GM23338 (cell line): ENCODE measurements at regions not wholly inside any gene's neighbourhood (a gene's known extent, or its start where the extent isn't known, plus 50 kb on each side); places are given as distances from the start of the nearest gene placed in this dataset.

ENCODE experiments used
- ATAC-seq: fragments of 200-7000 bp; cut with Tn5 transposase; 3 replicates; pipeline ENCODE4 v1.9.1; 2020
- DNase-seq: peaks from one replicate; pipeline ENCODE4 v3.0.0-alpha.2; 2015; ENCODE audit warnings: low spot score
- H2AFZ ChIP-seq: fragments of 200-600 bp; sonication (generic); 2 replicates; pipeline ENCODE4 v1.8.0; 2016; ENCODE audit warnings: antibody characterized with exemption, mild to moderate bottlenecking, moderate library complexity
- H3F3A ChIP-seq: fragments of 200-600 bp; sonication (generic); replicated peaks from 2 replicates; pipeline ENCODE4 v1.8.0; 2017; ENCODE audit warnings: antibody characterized with exemption, mixed run types, low read depth
- H3K27ac ChIP-seq: fragments of 200-600 bp; sonication (generic); 2 replicates; pipeline ENCODE4 v1.6.1; 2016; ENCODE audit warnings: low read depth
- H3K27me3 ChIP-seq: fragments of 200-600 bp; sonication (generic); 2 replicates; pipeline ENCODE4 v1.8.0; 2016; ENCODE audit warnings: mild to moderate bottlenecking, mixed run types, moderate library complexity; ENCODE audit not compliant: insufficient read depth
- H3K36me3 ChIP-seq: fragments of 200-600 bp; sonication (generic); 2 replicates; pipeline ENCODE4 v1.8.0; 2016; ENCODE audit warnings: mild to moderate bottlenecking; ENCODE audit not compliant: insufficient read depth
- H3K4me1 ChIP-seq: fragments of 200-600 bp; sonication (generic); 2 replicates; pipeline ENCODE4 v1.8.0; 2016; ENCODE audit warnings: mild to moderate bottlenecking, moderate library complexity; ENCODE audit not compliant: insufficient read depth
- H3K4me2 ChIP-seq: fragments of 200-600 bp; sonication (generic); 2 replicates; pipeline ENCODE4 v1.7.1; 2017; ENCODE audit warnings: mixed run types
- H3K4me3 ChIP-seq: fragments of 200-600 bp; sonication (generic); 2 replicates; pipeline ENCODE4 v1.6.1; 2016; ENCODE audit warnings: mixed run types
- H3K79me2 ChIP-seq: fragments of 200-600 bp; sonication (generic); replicated peaks from 2 replicates; pipeline ENCODE4 v1.8.0; 2017; ENCODE audit warnings: mild to moderate bottlenecking; ENCODE audit not compliant: insufficient read depth
- H3K9me2 ChIP-seq: fragments of 200-600 bp; sonication (generic); 2 replicates; pipeline ENCODE4 v1.8.0; 2017; ENCODE audit not compliant: insufficient read depth
- H4K20me1 ChIP-seq: fragments of 200-600 bp; sonication (generic); replicated peaks from 2 replicates; pipeline ENCODE4 v1.8.0; 2017; ENCODE audit warnings: mild to moderate bottlenecking; ENCODE audit not compliant: insufficient read depth
- H3K27ac Mint-ChIP-seq: 2 replicates; pipeline ENCODE4 v1.8.0; 2020; ENCODE audit warnings: inconsistent platforms, mild to moderate bottlenecking, moderate library complexity, mixed read lengths
- H3K27me3 Mint-ChIP-seq: 3 replicates; pipeline ENCODE4 v1.8.0; 2022; ENCODE audit warnings: low read depth, mild to moderate bottlenecking, moderate library complexity, mixed read lengths, inconsistent platforms; ENCODE audit not compliant: insufficient read depth, poor library complexity
- H3K36me3 Mint-ChIP-seq: 3 replicates; pipeline ENCODE4 v1.8.0; 2021; ENCODE audit warnings: low read depth, mild to moderate bottlenecking, inconsistent platforms, moderate library complexity, mixed read lengths
- H3K4me1 Mint-ChIP-seq: 3 replicates; pipeline ENCODE4 v1.8.0; 2020; ENCODE audit warnings: mild to moderate bottlenecking, inconsistent platforms, mixed read lengths
- H3K4me3 Mint-ChIP-seq: 3 replicates; pipeline ENCODE4 v1.8.0; 2021; ENCODE audit warnings: moderate library complexity, mild to moderate bottlenecking, inconsistent platforms, mixed read lengths
- H3K9me3 Mint-ChIP-seq: 3 replicates; pipeline ENCODE4 v1.8.0; 2020; ENCODE audit warnings: moderate library complexity, mild to moderate bottlenecking, inconsistent platforms, mixed read lengths
- CREB1 ChIP-seq: fragments of 250-450 bp; sonication (Bioruptor Pico); IDR thresholded peaks from 2 replicates; pipeline ENCODE4 v1.5.0; 2020; ENCODE audit warnings: low read depth, mild to moderate bottlenecking, moderate library complexity
- EZH2 ChIP-seq: fragments of 200-600 bp; sonication (generic); IDR thresholded peaks from one replicate; pipeline ENCODE4 v1.8.0; 2017; ENCODE audit warnings: antibody characterized with exemption, mild to moderate bottlenecking, low read depth; ENCODE audit not compliant: unreplicated experiment
- EZH2phosphoT487 ChIP-seq: fragments of 200-600 bp; sonication (generic); IDR thresholded peaks from one replicate; pipeline ENCODE4 v1.8.1; 2018; ENCODE audit warnings: antibody characterized with exemption; ENCODE audit not compliant: unreplicated experiment
- JUNB ChIP-seq: IDR thresholded peaks from one replicate; pipeline ENCODE4 v1.6.1; 2016; ENCODE audit warnings: antibody characterized with exemption; ENCODE audit not compliant: unreplicated experiment
- NANOG ChIP-seq: IDR thresholded peaks from 2 replicates; pipeline ENCODE4 v1.6.1; 2016; ENCODE audit warnings: antibody characterized with exemption, borderline replicate concordance
- POLR2AphosphoS5 ChIP-seq: IDR thresholded peaks from 2 replicates; pipeline ENCODE4 v1.6.1; 2016; ENCODE audit warnings: antibody characterized with exemption, low read depth
- STAT1 ChIP-seq: IDR thresholded peaks from one replicate; pipeline ENCODE4 v1.6.1; 2016; ENCODE audit warnings: antibody characterized with exemption; ENCODE audit not compliant: unreplicated experiment
- ZNF114 ChIP-seq: fragments of 250-450 bp; sonication (Bioruptor Pico); IDR thresholded peaks from 2 replicates; pipeline ENCODE4 v1.5.0; 2020; ENCODE audit warnings: mild to moderate bottlenecking, moderate library complexity
- ZNF331 ChIP-seq: fragments of 250-450 bp; sonication (Bioruptor Pico); IDR thresholded peaks from 2 replicates; pipeline ENCODE4 v1.5.0; 2020; ENCODE audit warnings: low read depth, mild to moderate bottlenecking, moderate library complexity
- TF ChIP-seq, protein P1 (sequence below): IDR thresholded peaks from 2 replicates; pipeline ENCODE4 v1.6.1; 2016; ENCODE audit warnings: antibody characterized with exemption
- TF ChIP-seq, protein P2 (sequence below): fragments of 250-450 bp; sonication (Bioruptor Pico); IDR thresholded peaks from 2 replicates; pipeline ENCODE4 v1.5.0; 2020; ENCODE audit warnings: mild to moderate bottlenecking, moderate library complexity
- TF ChIP-seq, protein P3 (sequence below), 2 experiments: fragments of 200-600 bp in 1 of 2; sonication (generic) in 1 of 2; conservative IDR thresholded peaks; 2 replicates each; pipeline versions ENCODE4 v1.5.1 to v1.6.1; 2016 to 2017; ENCODE audit warnings: antibody characterized with exemption in 2 of 2, low read depth in 2 of 2, mild to moderate bottlenecking in 2 of 2, moderate library complexity in 1 of 2
- TF ChIP-seq, protein P4 (sequence below): IDR thresholded peaks from one replicate; pipeline ENCODE4 v1.6.1; 2018; ENCODE audit warnings: antibody characterized with exemption; ENCODE audit not compliant: unreplicated experiment

DNA sequence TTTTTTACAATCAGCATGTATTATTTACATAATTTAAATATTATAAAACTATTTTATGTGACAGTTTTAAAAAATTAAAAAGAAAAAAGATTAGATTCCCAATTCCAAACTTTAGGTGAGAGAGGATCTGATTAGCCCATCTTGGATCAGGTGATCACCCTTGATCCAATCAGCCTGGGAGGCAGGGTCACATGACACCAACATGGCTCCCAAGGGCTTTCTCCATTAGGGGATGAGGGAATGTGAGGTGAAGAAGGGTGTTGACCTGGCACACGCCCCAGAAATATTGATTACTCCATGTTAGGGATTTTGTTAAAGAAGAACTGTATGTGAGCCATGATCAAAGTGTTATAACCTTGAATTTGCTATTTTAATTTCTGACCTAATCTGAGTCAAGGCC lies 225.4 kb downstream of the RBM19 start:
- Mint-ChIP-seq H3K27ac (no peak overlapping the region), H3K4me1 (no peaks in the 10 kb centered on the region), H3K9me3 (no peaks in the 10 kb centered on the region; the same call in 2 of the 3 replicates), H3K36me3 (no peaks in the 10 kb centered on the region), H3K27me3 (peaks cover 4% of the 10 kb centered on the region), H3K4me3 (no peak overlapping the region)
- Histone ChIP-seq H3K9me2 (peaks cover 6% of the 10 kb centered on the region), H4K20me1 (no peaks in the 10 kb centered on the region), H3F3A (no peaks in the 10 kb centered on the region), H3K27ac (no peak overlapping the region), H3K4me2 (no peak overlapping the region), H3K4me3 (no peak overlapping the region), H3K27me3 (no peaks in the 10 kb centered on the region), H3K36me3 (no peaks in the 10 kb centered on the region), H3K79me2 (no peaks in the 10 kb centered on the region), H2AFZ (no peak overlapping the region), H3K4me1 (peaks cover 1% of the 10 kb centered on the region; the same call in 1 of the 2 replicates)
- DNase-seq (no peak), ATAC-seq (no peak)
- TF ChIP-seq CREB1 (CRISPR knock-in tag): no peak
- TF ChIP-seq NANOG: no peak
- TF ChIP-seq, protein P1, sequence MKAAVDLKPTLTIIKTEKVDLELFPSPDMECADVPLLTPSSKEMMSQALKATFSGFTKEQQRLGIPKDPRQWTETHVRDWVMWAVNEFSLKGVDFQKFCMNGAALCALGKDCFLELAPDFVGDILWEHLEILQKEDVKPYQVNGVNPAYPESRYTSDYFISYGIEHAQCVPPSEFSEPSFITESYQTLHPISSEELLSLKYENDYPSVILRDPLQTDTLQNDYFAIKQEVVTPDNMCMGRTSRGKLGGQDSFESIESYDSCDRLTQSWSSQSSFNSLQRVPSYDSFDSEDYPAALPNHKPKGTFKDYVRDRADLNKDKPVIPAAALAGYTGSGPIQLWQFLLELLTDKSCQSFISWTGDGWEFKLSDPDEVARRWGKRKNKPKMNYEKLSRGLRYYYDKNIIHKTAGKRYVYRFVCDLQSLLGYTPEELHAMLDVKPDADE: no peak
- TF ChIP-seq, protein P2, sequence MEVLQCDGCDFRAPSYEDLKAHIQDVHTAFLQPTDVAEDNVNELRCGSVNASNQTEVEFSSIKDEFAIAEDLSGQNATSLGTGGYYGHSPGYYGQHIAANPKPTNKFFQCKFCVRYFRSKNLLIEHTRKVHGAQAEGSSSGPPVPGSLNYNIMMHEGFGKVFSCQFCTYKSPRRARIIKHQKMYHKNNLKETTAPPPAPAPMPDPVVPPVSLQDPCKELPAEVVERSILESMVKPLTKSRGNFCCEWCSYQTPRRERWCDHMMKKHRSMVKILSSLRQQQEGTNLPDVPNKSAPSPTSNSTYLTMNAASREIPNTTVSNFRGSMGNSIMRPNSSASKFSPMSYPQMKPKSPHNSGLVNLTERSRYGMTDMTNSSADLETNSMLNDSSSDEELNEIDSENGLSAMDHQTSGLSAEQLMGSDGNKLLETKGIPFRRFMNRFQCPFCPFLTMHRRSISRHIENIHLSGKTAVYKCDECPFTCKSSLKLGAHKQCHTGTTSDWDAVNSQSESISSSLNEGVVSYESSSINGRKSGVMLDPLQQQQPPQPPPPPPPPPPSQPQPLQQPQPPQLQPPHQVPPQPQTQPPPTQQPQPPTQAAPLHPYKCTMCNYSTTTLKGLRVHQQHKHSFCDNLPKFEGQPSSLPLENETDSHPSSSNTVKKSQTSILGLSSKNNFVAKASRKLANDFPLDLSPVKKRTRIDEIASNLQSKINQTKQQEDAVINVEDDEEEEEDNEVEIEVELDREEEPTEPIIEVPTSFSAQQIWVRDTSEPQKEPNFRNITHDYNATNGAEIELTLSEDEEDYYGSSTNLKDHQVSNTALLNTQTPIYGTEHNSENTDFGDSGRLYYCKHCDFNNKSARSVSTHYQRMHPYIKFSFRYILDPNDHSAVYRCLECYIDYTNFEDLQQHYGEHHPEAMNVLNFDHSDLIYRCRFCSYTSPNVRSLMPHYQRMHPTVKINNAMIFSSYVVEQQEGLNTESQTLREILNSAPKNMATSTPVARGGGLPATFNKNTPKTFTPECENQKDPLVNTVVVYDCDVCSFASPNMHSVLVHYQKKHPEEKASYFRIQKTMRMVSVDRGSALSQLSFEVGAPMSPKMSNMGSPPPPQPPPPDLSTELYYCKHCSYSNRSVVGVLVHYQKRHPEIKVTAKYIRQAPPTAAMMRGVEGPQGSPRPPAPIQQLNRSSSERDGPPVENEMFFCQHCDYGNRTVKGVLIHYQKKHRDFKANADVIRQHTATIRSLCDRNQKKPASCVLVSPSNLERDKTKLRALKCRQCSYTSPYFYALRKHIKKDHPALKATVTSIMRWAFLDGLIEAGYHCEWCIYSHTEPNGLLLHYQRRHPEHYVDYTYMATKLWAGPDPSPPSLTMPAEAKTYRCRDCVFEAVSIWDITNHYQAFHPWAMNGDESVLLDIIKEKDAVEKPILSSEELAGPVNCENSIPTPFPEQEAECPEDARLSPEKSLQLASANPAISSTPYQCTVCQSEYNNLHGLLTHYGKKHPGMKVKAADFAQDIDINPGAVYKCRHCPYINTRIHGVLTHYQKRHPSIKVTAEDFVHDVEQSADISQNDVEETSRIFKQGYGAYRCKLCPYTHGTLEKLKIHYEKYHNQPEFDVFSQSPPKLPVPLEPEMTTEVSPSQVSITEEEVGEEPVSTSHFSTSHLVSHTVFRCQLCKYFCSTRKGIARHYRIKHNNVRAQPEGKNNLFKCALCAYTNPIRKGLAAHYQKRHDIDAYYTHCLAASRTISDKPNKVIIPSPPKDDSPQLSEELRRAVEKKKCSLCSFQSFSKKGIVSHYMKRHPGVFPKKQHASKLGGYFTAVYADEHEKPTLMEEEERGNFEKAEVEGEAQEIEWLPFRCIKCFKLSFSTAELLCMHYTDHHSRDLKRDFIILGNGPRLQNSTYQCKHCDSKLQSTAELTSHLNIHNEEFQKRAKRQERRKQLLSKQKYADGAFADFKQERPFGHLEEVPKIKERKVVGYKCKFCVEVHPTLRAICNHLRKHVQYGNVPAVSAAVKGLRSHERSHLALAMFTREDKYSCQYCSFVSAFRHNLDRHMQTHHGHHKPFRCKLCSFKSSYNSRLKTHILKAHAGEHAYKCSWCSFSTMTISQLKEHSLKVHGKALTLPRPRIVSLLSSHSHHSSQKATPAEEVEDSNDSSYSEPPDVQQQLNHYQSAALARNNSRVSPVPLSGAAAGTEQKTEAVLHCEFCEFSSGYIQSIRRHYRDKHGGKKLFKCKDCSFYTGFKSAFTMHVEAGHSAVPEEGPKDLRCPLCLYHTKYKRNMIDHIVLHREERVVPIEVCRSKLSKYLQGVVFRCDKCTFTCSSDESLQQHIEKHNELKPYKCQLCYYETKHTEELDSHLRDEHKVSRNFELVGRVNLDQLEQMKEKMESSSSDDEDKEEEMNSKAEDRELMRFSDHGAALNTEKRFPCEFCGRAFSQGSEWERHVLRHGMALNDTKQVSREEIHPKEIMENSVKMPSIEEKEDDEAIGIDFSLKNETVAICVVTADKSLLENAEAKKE (CRISPR knock-in tag): no peak
- TF ChIP-seq JUNB: no peak
- no peak for TF ChIP-seq ZNF331 (CRISPR knock-in tag)
- no peak for TF ChIP-seq EZH2
- TF ChIP-seq STAT1: no peak
- no peak for TF ChIP-seq ZNF114
- TF ChIP-seq, protein P3, sequence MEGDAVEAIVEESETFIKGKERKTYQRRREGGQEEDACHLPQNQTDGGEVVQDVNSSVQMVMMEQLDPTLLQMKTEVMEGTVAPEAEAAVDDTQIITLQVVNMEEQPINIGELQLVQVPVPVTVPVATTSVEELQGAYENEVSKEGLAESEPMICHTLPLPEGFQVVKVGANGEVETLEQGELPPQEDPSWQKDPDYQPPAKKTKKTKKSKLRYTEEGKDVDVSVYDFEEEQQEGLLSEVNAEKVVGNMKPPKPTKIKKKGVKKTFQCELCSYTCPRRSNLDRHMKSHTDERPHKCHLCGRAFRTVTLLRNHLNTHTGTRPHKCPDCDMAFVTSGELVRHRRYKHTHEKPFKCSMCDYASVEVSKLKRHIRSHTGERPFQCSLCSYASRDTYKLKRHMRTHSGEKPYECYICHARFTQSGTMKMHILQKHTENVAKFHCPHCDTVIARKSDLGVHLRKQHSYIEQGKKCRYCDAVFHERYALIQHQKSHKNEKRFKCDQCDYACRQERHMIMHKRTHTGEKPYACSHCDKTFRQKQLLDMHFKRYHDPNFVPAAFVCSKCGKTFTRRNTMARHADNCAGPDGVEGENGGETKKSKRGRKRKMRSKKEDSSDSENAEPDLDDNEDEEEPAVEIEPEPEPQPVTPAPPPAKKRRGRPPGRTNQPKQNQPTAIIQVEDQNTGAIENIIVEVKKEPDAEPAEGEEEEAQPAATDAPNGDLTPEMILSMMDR (conservative IDR thresholded peaks at IDR 0.05; ENCODE audit: low read depth in 2 of 2): no peak
- TF ChIP-seq, protein P4, sequence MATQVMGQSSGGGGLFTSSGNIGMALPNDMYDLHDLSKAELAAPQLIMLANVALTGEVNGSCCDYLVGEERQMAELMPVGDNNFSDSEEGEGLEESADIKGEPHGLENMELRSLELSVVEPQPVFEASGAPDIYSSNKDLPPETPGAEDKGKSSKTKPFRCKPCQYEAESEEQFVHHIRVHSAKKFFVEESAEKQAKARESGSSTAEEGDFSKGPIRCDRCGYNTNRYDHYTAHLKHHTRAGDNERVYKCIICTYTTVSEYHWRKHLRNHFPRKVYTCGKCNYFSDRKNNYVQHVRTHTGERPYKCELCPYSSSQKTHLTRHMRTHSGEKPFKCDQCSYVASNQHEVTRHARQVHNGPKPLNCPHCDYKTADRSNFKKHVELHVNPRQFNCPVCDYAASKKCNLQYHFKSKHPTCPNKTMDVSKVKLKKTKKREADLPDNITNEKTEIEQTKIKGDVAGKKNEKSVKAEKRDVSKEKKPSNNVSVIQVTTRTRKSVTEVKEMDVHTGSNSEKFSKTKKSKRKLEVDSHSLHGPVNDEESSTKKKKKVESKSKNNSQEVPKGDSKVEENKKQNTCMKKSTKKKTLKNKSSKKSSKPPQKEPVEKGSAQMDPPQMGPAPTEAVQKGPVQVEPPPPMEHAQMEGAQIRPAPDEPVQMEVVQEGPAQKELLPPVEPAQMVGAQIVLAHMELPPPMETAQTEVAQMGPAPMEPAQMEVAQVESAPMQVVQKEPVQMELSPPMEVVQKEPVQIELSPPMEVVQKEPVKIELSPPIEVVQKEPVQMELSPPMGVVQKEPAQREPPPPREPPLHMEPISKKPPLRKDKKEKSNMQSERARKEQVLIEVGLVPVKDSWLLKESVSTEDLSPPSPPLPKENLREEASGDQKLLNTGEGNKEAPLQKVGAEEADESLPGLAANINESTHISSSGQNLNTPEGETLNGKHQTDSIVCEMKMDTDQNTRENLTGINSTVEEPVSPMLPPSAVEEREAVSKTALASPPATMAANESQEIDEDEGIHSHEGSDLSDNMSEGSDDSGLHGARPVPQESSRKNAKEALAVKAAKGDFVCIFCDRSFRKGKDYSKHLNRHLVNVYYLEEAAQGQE: no peak
- no peak for TF ChIP-seq EZH2phosphoT487
- no peak for TF ChIP-seq POLR2AphosphoS5
